Adrenal gland (tissue), 5 donors: ENCODE measurements at regions not wholly inside any gene's neighbourhood (a gene's known extent, or its start where the extent isn't known, plus 50 kb on each side); places are given as distances from the start of the nearest gene placed in this dataset.

Source experiments
- POLR2A ChIP-seq, 2 donors: fragments of 450-650 bp; IDR thresholded peaks; one replicate each; pipeline ENCODE4 v1.6.1; 2017; ENCODE audit warnings: antibody characterized with exemption in 2 of 2, mild to moderate bottlenecking in 2 of 2, moderate library complexity in 1 of 2
- TF ChIP-seq, protein P1 (sequence below), 6 experiments: fragments of 450-650 bp in 4 of 6; fragments of 200-600 bp in 2 of 6; sonication (generic) in 1 of 6; IDR thresholded peaks; 1 replicate in 5 of 6; 2 replicates in 1 of 6; pipeline versions ENCODE4 v1.5.1 to v1.8.0; 2016 to 2021; ENCODE audit warnings: antibody characterized with exemption in 6 of 6, mild to moderate bottlenecking in 2 of 6, moderate library complexity in 1 of 6
- donor health status: DM: no; HTN: no; CAD: no.

DNA sequence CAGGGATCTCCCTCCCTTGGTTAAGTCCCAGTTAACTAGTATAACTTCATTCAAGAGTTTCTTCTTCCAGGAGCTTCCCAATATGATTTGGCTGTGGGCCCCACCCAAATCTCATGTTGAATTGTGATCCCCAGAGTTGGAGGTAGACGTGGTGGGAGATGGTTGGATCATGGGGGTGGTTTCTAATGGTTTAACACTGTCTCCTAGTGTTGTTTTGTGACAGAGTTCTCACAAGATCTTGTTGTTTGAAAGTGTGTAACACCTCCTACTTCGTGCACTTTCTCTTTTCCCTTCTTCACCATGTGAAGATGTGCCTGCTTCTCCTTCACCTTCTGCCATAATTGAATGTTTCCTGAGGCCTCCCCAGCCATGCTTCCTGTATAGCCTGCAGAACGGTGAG is 251.8 kb upstream of the FGGY start:
- TF ChIP-seq, protein P1, sequence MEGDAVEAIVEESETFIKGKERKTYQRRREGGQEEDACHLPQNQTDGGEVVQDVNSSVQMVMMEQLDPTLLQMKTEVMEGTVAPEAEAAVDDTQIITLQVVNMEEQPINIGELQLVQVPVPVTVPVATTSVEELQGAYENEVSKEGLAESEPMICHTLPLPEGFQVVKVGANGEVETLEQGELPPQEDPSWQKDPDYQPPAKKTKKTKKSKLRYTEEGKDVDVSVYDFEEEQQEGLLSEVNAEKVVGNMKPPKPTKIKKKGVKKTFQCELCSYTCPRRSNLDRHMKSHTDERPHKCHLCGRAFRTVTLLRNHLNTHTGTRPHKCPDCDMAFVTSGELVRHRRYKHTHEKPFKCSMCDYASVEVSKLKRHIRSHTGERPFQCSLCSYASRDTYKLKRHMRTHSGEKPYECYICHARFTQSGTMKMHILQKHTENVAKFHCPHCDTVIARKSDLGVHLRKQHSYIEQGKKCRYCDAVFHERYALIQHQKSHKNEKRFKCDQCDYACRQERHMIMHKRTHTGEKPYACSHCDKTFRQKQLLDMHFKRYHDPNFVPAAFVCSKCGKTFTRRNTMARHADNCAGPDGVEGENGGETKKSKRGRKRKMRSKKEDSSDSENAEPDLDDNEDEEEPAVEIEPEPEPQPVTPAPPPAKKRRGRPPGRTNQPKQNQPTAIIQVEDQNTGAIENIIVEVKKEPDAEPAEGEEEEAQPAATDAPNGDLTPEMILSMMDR (IDR thresholded peaks at IDR 0.05), result no peak
- TF ChIP-seq POLR2A (IDR thresholded peaks at IDR 0.05), result no peak
